Ovary (tissue), 3 donors: ENCODE measurements at regions not wholly inside any gene's neighbourhood (a gene's known extent, or its start where the extent isn't known, plus 50 kb on each side); places are given as distances from the start of the nearest gene placed in this dataset.

ENCODE experiments used
- EP300 ChIP-seq: sonication (generic); formaldehyde crosslinking; IDR thresholded peaks from one replicate; pipeline ENCODE4 v1.6.1; 2017; ENCODE audit warnings: antibody characterized with exemption
- POLR2A ChIP-seq: fragments of 450-650 bp; IDR thresholded peaks from one replicate; pipeline ENCODE4 v1.6.1; 2017; ENCODE audit warnings: antibody characterized with exemption, mild to moderate bottlenecking, moderate library complexity
- TF ChIP-seq, protein P1 (sequence below), 3 donors: fragments of 450-650 bp in 2 of 3; fragments of 200-600 bp in 1 of 3; IDR thresholded peaks; one replicate each; pipeline versions ENCODE4 v1.5.1 to v1.8.0; 2016 to 2022; ENCODE audit warnings: antibody characterized with exemption in 3 of 3, mild to moderate bottlenecking in 1 of 3
- donor health status: DM: no; HTN: no; CAD: no.

- TF ChIP-seq, protein P1, sequence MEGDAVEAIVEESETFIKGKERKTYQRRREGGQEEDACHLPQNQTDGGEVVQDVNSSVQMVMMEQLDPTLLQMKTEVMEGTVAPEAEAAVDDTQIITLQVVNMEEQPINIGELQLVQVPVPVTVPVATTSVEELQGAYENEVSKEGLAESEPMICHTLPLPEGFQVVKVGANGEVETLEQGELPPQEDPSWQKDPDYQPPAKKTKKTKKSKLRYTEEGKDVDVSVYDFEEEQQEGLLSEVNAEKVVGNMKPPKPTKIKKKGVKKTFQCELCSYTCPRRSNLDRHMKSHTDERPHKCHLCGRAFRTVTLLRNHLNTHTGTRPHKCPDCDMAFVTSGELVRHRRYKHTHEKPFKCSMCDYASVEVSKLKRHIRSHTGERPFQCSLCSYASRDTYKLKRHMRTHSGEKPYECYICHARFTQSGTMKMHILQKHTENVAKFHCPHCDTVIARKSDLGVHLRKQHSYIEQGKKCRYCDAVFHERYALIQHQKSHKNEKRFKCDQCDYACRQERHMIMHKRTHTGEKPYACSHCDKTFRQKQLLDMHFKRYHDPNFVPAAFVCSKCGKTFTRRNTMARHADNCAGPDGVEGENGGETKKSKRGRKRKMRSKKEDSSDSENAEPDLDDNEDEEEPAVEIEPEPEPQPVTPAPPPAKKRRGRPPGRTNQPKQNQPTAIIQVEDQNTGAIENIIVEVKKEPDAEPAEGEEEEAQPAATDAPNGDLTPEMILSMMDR (IDR thresholded peaks at IDR 0.05) = no peak
- no peak for TF ChIP-seq POLR2A
- no peak for TF ChIP-seq EP300
Measured at GRCh38 chr5:158127536-158127935, 268.6 kb upstream of the CLINT1 start.
